Upper lobe of left lung (tissue), 6 donors: ENCODE measurements at regions not wholly inside any gene's neighbourhood (a gene's known extent, or its start where the extent isn't known, plus 50 kb on each side); places are given as distances from the start of the nearest gene placed in this dataset.
A peak's percentile ranks its signal among the peaks of the same experiment; 100 is the strongest.

Source experiments
- ATAC-seq, 2 donors: fragments of 200-7000 bp; cut with Tn5 transposase; one replicate each; pipeline ENCODE4 v1.9.1; 2022; ENCODE audit warnings: mild to moderate bottlenecking in 2 of 2, moderate library complexity in 2 of 2; ENCODE audit not compliant: low FRiP score in 2 of 2
- DNase-seq, 2 donors: peaks; one replicate each; pipeline ENCODE4 v3.0.0-alpha.2; 2019 to 2020
- H3K27ac ChIP-seq, 4 donors: fragments of 200-600 bp; sonication (generic); one replicate each; pipeline ENCODE4 v1.5.1; 2016 to 2019
- H3K27me3 ChIP-seq, 4 donors: fragments of 200-600 bp; sonication (generic); one replicate each; pipeline ENCODE4 v1.5.1; 2017 to 2019
- H3K36me3 ChIP-seq, 4 donors: fragments of 200-600 bp; sonication (generic); one replicate each; pipeline ENCODE4 v1.5.1; 2016 to 2019
- H3K4me1 ChIP-seq, 4 donors: fragments of 200-600 bp; sonication (generic); one replicate each; pipeline ENCODE4 v1.5.1; 2018 to 2019
- H3K4me3 ChIP-seq, 4 donors: fragments of 200-600 bp; sonication (generic); one replicate each; pipeline ENCODE4 v1.5.1; 2017 to 2019; ENCODE audit warnings: mild to moderate bottlenecking in 2 of 4, moderate library complexity in 1 of 4
- H3K9me3 ChIP-seq, 4 donors: fragments of 200-600 bp; sonication (generic); one replicate each; pipeline ENCODE4 v1.5.1; 2018 to 2019
- EP300 ChIP-seq, 4 donors: sonication (generic); formaldehyde crosslinking; IDR thresholded peaks; one replicate each; pipeline ENCODE4 v1.5.1; 2017; ENCODE audit warnings: antibody characterized with exemption in 4 of 4, control low read depth in 2 of 4
- POLR2A ChIP-seq, 4 donors: fragments of 450-650 bp; IDR thresholded peaks; one replicate each; pipeline ENCODE4 v1.5.1; 2016 to 2017; ENCODE audit warnings: antibody characterized with exemption in 4 of 4, mild to moderate bottlenecking in 2 of 4
- POLR2AphosphoS5 ChIP-seq, 2 donors: sonication (generic); formaldehyde crosslinking; IDR thresholded peaks; one replicate each; pipeline ENCODE4 v1.5.1; 2017; ENCODE audit warnings: antibody characterized with exemption in 2 of 2
- WGBS, 2 donors: methylation state at CpG; one replicate each; pipeline ENCODE4 v1.1.5; 2017 to 2018; 5-methylcytosine and 5-hydroxymethylcytosine counted together
- TF ChIP-seq, protein P1 (sequence below), 6 experiments: fragments of 450-650 bp in 4 of 6; fragments of 200-600 bp in 2 of 6; sonication (generic) in 2 of 6; IDR thresholded peaks; one replicate each; pipeline ENCODE4 v1.5.1; 2016 to 2019; ENCODE audit warnings: antibody characterized with exemption in 6 of 6
- donor health status: DM: no; HTN: no; CAD: no; lungs with moderate emphysema.
- donor health status: DM: no; HTN: yes; CAD: no; lungs with severe emphysema.

GRCh38 chr17:53032861-53033271, 789.9 kb upstream of the KIF2B start:
- no peaks in the 10 kb centered on the region for H3K9me3 ChIP-seq
- TF ChIP-seq POLR2AphosphoS5 (IDR thresholded peaks at IDR 0.05) (no peak), EP300 (IDR thresholded peaks at IDR 0.05) (no peak)
- TF ChIP-seq, protein P1, sequence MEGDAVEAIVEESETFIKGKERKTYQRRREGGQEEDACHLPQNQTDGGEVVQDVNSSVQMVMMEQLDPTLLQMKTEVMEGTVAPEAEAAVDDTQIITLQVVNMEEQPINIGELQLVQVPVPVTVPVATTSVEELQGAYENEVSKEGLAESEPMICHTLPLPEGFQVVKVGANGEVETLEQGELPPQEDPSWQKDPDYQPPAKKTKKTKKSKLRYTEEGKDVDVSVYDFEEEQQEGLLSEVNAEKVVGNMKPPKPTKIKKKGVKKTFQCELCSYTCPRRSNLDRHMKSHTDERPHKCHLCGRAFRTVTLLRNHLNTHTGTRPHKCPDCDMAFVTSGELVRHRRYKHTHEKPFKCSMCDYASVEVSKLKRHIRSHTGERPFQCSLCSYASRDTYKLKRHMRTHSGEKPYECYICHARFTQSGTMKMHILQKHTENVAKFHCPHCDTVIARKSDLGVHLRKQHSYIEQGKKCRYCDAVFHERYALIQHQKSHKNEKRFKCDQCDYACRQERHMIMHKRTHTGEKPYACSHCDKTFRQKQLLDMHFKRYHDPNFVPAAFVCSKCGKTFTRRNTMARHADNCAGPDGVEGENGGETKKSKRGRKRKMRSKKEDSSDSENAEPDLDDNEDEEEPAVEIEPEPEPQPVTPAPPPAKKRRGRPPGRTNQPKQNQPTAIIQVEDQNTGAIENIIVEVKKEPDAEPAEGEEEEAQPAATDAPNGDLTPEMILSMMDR (IDR thresholded peaks at IDR 0.05): peak in 3 of 6 experiments; percentile 45 to 57 (median 46)
- H3K36me3 ChIP-seq: no peaks in the 10 kb centered on the region
- peak in 1 of 2 donors; percentile 59 for DNase-seq
- H3K4me1 ChIP-seq: no peaks in the 10 kb centered on the region
- peak in 1 of 2 donors; percentile 53 for ATAC-seq
- no peak overlapping the region for H3K4me3 ChIP-seq
- WGBS, 2 donors: 13 to 17% methylated on average over 3 of the region's 3 CpGs
- H3K27me3 ChIP-seq: no peaks in the 10 kb centered on the region
- H3K27ac ChIP-seq: no peak overlapping the region

GRCh38 chr17:53017227-53017626, 805.5 kb upstream of the KIF2B start:
- no peaks in the 10 kb centered on the region for H3K27me3 ChIP-seq
- no peaks in the 10 kb centered on the region for H3K36me3 ChIP-seq
- no peak overlapping the region for H3K27ac ChIP-seq
- H3K4me1 ChIP-seq: no peaks in the 10 kb centered on the region
- H3K4me3 ChIP-seq: no peak overlapping the region
- TF ChIP-seq, protein P1 (IDR thresholded peaks at IDR 0.05): no peak
- TF ChIP-seq EP300 (IDR thresholded peaks at IDR 0.05): no peak
- TF ChIP-seq POLR2A (IDR thresholded peaks at IDR 0.05): no peak
- no peak for TF ChIP-seq POLR2AphosphoS5 (IDR thresholded peaks at IDR 0.05)
- DNase-seq (no peak), ATAC-seq (no peak)
- H3K9me3 ChIP-seq: peaks cover 0 to 4% (median 0%) of the 10 kb centered on the region in 4 donors

- TF ChIP-seq, protein P1 (IDR thresholded peaks at IDR 0.05): no peak
- TF ChIP-seq EP300 (IDR thresholded peaks at IDR 0.05) (no peak), POLR2AphosphoS5 (IDR thresholded peaks at IDR 0.05) (no peak), POLR2A (IDR thresholded peaks at IDR 0.05) (no peak)
- DNase-seq (no peak), ATAC-seq (no peak)
- Histone ChIP-seq H3K4me3 (no peak overlapping the region), H3K27ac (no peak overlapping the region), H3K9me3 (peaks cover 0 to 4% (median 0%) of the 10 kb centered on the region in 4 donors), H3K4me1 (no peaks in the 10 kb centered on the region), H3K36me3 (no peaks in the 10 kb centered on the region), H3K27me3 (no peaks in the 10 kb centered on the region)
Observed at GRCh38 chr17:53016085-53016484, 806.6 kb upstream of the KIF2B start.

DNA sequence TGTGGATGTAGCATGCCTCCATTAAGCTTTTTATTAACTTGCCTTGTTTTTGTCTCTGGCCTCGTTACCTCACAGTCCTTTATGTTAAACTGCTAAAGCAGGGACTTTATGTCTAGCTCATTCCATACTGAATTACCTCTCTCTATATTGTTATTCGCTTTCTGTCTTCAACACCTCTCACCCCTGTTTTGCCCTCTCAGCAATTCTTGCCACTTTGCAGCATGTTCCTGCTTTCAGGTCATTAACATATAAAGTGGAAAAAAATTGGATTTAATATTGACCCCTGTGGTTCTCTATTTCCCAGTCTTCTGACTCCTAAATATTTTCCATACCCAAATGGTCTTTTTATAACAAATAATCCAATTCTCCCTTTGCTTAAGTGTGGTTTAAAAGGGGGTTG, 810.4 kb upstream of the KIF2B start:
- no peak for TF ChIP-seq EP300 (IDR thresholded peaks at IDR 0.05)
- no peak for TF ChIP-seq POLR2AphosphoS5 (IDR thresholded peaks at IDR 0.05)
- TF ChIP-seq, protein P1 (IDR thresholded peaks at IDR 0.05): no peak
- TF ChIP-seq POLR2A (IDR thresholded peaks at IDR 0.05): no peak
- no peak overlapping the region for H3K4me3 ChIP-seq
- no peak overlapping the region for H3K27ac ChIP-seq
- DNase-seq (no peak), ATAC-seq (no peak)
- WGBS, 2 donors: 76 to 84% methylated on average over 2 of the region's 2 CpGs
- H3K36me3 ChIP-seq: no peaks in the 10 kb centered on the region
- no peaks in the 10 kb centered on the region for H3K27me3 ChIP-seq
- no peaks in the 10 kb centered on the region for H3K9me3 ChIP-seq
- H3K4me1 ChIP-seq: no peaks in the 10 kb centered on the region

DNA sequence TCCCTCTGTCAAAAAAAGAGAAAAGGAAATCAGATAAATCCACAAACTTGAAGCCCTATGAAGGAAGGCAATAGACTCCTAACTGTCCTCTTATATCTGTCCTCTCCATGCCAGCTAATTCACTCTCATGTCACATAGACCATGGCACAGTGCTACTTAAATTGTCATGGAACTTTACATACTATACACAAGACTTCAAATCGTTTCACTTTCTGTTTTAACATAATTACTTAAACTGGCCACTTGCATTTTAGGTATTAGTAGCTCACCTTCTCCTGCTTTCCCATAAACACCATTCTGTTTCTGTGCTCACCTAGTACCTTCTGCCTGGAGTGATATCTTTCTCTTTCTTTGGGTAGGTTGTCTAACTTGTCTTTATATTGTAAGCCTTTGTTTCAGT, 816.7 kb upstream of the KIF2B start:
- Histone ChIP-seq H3K4me3 (no peak overlapping the region), H3K9me3 (no peaks in the 10 kb centered on the region), H3K27me3 (no peaks in the 10 kb centered on the region), H3K27ac (no peak overlapping the region), H3K36me3 (no peaks in the 10 kb centered on the region), H3K4me1 (no peaks in the 10 kb centered on the region)
- DNase-seq (no peak), ATAC-seq (no peak)
- WGBS, 2 donors: 64 to 76% methylated on average over 1 of the region's 1 CpG
- TF ChIP-seq, protein P1 (IDR thresholded peaks at IDR 0.05): no peak
- TF ChIP-seq POLR2A (IDR thresholded peaks at IDR 0.05) (no peak), POLR2AphosphoS5 (IDR thresholded peaks at IDR 0.05) (no peak), EP300 (IDR thresholded peaks at IDR 0.05) (no peak)
